ENCODE measurements at regions not wholly inside any gene's neighbourhood (a gene's known extent, or its start where the extent isn't known, plus 50 kb on each side); places are given as distances from the start of the nearest gene placed in this dataset.

DNA sequence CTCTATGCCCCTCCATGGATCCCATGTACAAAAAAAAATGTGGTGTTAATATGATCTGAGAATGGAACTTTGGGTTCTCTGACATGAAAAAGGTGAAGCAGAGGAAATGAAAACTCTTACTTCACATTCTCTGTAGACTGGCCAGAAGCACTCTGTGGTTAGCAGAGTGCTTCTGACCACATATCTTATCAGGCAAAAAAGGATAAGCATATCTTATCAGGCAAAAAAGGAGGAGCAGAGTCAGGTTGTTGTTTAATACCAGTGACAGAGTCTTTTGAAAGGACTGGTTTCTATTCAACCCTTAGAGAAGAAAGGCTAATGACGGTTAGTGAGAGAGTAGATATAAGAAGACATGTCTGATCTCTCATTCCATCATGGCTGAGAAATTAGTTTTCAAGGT lies 1404.8 kb downstream of the SLITRK1 start (continued):
- TF ChIP-seq, protein P1, sequence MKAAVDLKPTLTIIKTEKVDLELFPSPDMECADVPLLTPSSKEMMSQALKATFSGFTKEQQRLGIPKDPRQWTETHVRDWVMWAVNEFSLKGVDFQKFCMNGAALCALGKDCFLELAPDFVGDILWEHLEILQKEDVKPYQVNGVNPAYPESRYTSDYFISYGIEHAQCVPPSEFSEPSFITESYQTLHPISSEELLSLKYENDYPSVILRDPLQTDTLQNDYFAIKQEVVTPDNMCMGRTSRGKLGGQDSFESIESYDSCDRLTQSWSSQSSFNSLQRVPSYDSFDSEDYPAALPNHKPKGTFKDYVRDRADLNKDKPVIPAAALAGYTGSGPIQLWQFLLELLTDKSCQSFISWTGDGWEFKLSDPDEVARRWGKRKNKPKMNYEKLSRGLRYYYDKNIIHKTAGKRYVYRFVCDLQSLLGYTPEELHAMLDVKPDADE (IDR thresholded peaks at IDR 0.05) = no peak
- TF ChIP-seq POLR2AphosphoS5 (IDR thresholded peaks at IDR 0.05; ENCODE audit: low read depth) (no peak), EZH2 (IDR thresholded peaks at IDR 0.05; ENCODE audit: low read depth, unreplicated experiment) (no peak), ZNF114 (CRISPR knock-in tag; IDR thresholded peaks at IDR 0.05) (no peak), EZH2phosphoT487 (IDR thresholded peaks at IDR 0.05; ENCODE audit: unreplicated experiment) (no peak)

DNA sequence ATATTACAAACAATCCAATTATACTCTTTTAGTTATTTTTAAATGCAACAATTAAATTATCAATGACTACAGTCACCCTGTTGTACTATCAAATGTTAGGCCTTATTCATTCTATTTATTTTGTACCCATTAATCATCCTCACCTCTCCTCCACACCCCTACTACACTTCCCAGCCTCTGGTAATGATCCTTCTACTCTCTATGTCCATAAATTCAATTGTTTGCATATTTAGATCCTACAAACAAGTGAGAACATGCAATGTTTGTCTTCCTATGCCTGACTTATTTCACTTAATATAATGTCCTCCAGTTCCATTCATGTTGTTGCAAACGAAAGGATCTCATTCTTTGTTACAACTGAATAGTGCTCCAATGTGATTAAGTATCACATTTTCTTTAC lies 1414.6 kb downstream of the SLITRK1 start:
- ATAC-seq (no peak), DNase-seq (ENCODE audit: low spot score) (no peak)
- Mint-ChIP-seq H3K4me1 (no peaks in the 10 kb centered on the region), H3K4me3 (no peak overlapping the region), H3K27me3 (ENCODE audit: insufficient read depth, low read depth, poor library complexity) (peaks cover 2% of the 10 kb centered on the region), H3K27ac (no peak overlapping the region), H3K36me3 (ENCODE audit: low read depth) (no peaks in the 10 kb centered on the region), H3K9me3 (no peaks in the 10 kb centered on the region)
- H3K9me2 ChIP-seq (ENCODE audit: insufficient read depth) = no peaks in the 10 kb centered on the region
- no peak overlapping the region for H3K4me2 ChIP-seq
- H3K27ac ChIP-seq (ENCODE audit: low read depth) = no peak overlapping the region
- H4K20me1 ChIP-seq (replicated peaks; ENCODE audit: insufficient read depth) = no peaks in the 10 kb centered on the region
- H3K36me3 ChIP-seq (ENCODE audit: insufficient read depth) = no peaks in the 10 kb centered on the region
- H3K27me3 ChIP-seq (ENCODE audit: insufficient read depth) = no peaks in the 10 kb centered on the region
- no peaks in the 10 kb centered on the region for H3K4me1 ChIP-seq (ENCODE audit: insufficient read depth)
- no peak overlapping the region for H2AFZ ChIP-seq
- H3K4me3 ChIP-seq = no peak overlapping the region
- no peaks in the 10 kb centered on the region for H3K79me2 ChIP-seq (replicated peaks; ENCODE audit: insufficient read depth)
- H3F3A ChIP-seq (replicated peaks; ENCODE audit: low read depth) = no peaks in the 10 kb centered on the region
- TF ChIP-seq EZH2phosphoT487 (IDR thresholded peaks at IDR 0.05; ENCODE audit: unreplicated experiment) = no peak
- TF ChIP-seq, protein P1 (IDR thresholded peaks at IDR 0.05) = no peak
- TF ChIP-seq, protein P2, sequence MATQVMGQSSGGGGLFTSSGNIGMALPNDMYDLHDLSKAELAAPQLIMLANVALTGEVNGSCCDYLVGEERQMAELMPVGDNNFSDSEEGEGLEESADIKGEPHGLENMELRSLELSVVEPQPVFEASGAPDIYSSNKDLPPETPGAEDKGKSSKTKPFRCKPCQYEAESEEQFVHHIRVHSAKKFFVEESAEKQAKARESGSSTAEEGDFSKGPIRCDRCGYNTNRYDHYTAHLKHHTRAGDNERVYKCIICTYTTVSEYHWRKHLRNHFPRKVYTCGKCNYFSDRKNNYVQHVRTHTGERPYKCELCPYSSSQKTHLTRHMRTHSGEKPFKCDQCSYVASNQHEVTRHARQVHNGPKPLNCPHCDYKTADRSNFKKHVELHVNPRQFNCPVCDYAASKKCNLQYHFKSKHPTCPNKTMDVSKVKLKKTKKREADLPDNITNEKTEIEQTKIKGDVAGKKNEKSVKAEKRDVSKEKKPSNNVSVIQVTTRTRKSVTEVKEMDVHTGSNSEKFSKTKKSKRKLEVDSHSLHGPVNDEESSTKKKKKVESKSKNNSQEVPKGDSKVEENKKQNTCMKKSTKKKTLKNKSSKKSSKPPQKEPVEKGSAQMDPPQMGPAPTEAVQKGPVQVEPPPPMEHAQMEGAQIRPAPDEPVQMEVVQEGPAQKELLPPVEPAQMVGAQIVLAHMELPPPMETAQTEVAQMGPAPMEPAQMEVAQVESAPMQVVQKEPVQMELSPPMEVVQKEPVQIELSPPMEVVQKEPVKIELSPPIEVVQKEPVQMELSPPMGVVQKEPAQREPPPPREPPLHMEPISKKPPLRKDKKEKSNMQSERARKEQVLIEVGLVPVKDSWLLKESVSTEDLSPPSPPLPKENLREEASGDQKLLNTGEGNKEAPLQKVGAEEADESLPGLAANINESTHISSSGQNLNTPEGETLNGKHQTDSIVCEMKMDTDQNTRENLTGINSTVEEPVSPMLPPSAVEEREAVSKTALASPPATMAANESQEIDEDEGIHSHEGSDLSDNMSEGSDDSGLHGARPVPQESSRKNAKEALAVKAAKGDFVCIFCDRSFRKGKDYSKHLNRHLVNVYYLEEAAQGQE (IDR thresholded peaks at IDR 0.05; ENCODE audit: unreplicated experiment) = no peak
- no peak for TF ChIP-seq POLR2AphosphoS5 (IDR thresholded peaks at IDR 0.05; ENCODE audit: low read depth)
- TF ChIP-seq STAT1 (IDR thresholded peaks at IDR 0.05; ENCODE audit: unreplicated experiment) = no peak
- TF ChIP-seq ZNF331 (CRISPR knock-in tag; IDR thresholded peaks at IDR 0.05; ENCODE audit: low read depth) = no peak
- no peak for TF ChIP-seq ZNF114 (CRISPR knock-in tag; IDR thresholded peaks at IDR 0.05)
- TF ChIP-seq, protein P3, sequence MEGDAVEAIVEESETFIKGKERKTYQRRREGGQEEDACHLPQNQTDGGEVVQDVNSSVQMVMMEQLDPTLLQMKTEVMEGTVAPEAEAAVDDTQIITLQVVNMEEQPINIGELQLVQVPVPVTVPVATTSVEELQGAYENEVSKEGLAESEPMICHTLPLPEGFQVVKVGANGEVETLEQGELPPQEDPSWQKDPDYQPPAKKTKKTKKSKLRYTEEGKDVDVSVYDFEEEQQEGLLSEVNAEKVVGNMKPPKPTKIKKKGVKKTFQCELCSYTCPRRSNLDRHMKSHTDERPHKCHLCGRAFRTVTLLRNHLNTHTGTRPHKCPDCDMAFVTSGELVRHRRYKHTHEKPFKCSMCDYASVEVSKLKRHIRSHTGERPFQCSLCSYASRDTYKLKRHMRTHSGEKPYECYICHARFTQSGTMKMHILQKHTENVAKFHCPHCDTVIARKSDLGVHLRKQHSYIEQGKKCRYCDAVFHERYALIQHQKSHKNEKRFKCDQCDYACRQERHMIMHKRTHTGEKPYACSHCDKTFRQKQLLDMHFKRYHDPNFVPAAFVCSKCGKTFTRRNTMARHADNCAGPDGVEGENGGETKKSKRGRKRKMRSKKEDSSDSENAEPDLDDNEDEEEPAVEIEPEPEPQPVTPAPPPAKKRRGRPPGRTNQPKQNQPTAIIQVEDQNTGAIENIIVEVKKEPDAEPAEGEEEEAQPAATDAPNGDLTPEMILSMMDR (conservative IDR thresholded peaks at IDR 0.05; ENCODE audit: low read depth in 2 of 2) = no peak
- TF ChIP-seq NANOG (IDR thresholded peaks at IDR 0.05; ENCODE audit: borderline replicate concordance) = no peak
- no peak for TF ChIP-seq CREB1 (CRISPR knock-in tag; IDR thresholded peaks at IDR 0.05; ENCODE audit: low read depth)
- TF ChIP-seq, protein P4, sequence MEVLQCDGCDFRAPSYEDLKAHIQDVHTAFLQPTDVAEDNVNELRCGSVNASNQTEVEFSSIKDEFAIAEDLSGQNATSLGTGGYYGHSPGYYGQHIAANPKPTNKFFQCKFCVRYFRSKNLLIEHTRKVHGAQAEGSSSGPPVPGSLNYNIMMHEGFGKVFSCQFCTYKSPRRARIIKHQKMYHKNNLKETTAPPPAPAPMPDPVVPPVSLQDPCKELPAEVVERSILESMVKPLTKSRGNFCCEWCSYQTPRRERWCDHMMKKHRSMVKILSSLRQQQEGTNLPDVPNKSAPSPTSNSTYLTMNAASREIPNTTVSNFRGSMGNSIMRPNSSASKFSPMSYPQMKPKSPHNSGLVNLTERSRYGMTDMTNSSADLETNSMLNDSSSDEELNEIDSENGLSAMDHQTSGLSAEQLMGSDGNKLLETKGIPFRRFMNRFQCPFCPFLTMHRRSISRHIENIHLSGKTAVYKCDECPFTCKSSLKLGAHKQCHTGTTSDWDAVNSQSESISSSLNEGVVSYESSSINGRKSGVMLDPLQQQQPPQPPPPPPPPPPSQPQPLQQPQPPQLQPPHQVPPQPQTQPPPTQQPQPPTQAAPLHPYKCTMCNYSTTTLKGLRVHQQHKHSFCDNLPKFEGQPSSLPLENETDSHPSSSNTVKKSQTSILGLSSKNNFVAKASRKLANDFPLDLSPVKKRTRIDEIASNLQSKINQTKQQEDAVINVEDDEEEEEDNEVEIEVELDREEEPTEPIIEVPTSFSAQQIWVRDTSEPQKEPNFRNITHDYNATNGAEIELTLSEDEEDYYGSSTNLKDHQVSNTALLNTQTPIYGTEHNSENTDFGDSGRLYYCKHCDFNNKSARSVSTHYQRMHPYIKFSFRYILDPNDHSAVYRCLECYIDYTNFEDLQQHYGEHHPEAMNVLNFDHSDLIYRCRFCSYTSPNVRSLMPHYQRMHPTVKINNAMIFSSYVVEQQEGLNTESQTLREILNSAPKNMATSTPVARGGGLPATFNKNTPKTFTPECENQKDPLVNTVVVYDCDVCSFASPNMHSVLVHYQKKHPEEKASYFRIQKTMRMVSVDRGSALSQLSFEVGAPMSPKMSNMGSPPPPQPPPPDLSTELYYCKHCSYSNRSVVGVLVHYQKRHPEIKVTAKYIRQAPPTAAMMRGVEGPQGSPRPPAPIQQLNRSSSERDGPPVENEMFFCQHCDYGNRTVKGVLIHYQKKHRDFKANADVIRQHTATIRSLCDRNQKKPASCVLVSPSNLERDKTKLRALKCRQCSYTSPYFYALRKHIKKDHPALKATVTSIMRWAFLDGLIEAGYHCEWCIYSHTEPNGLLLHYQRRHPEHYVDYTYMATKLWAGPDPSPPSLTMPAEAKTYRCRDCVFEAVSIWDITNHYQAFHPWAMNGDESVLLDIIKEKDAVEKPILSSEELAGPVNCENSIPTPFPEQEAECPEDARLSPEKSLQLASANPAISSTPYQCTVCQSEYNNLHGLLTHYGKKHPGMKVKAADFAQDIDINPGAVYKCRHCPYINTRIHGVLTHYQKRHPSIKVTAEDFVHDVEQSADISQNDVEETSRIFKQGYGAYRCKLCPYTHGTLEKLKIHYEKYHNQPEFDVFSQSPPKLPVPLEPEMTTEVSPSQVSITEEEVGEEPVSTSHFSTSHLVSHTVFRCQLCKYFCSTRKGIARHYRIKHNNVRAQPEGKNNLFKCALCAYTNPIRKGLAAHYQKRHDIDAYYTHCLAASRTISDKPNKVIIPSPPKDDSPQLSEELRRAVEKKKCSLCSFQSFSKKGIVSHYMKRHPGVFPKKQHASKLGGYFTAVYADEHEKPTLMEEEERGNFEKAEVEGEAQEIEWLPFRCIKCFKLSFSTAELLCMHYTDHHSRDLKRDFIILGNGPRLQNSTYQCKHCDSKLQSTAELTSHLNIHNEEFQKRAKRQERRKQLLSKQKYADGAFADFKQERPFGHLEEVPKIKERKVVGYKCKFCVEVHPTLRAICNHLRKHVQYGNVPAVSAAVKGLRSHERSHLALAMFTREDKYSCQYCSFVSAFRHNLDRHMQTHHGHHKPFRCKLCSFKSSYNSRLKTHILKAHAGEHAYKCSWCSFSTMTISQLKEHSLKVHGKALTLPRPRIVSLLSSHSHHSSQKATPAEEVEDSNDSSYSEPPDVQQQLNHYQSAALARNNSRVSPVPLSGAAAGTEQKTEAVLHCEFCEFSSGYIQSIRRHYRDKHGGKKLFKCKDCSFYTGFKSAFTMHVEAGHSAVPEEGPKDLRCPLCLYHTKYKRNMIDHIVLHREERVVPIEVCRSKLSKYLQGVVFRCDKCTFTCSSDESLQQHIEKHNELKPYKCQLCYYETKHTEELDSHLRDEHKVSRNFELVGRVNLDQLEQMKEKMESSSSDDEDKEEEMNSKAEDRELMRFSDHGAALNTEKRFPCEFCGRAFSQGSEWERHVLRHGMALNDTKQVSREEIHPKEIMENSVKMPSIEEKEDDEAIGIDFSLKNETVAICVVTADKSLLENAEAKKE (CRISPR knock-in tag; IDR thresholded peaks at IDR 0.05) = no peak
